Breast epithelium (tissue), 4 donors: ENCODE measurements at regions not wholly inside any gene's neighbourhood (a gene's known extent, or its start where the extent isn't known, plus 50 kb on each side); places are given as distances from the start of the nearest gene placed in this dataset.

Experiments used
- DNase-seq, 2 donors: peaks; one replicate each; pipeline ENCODE4 v3.0.0-alpha.2; 2019; ENCODE audit warnings: low spot score in 2 of 2
- H3K27ac ChIP-seq, 2 donors: fragments of 200-600 bp; sonication (generic) in 1 of 2; one replicate each; pipeline ENCODE4 v1.5.1; 2016 to 2019; ENCODE audit warnings: mild to moderate bottlenecking in 1 of 2
- H3K27me3 ChIP-seq, 2 donors: fragments of 200-600 bp; sonication (generic) in 1 of 2; one replicate each; pipeline versions ENCODE4 v1.5.1 to v1.6.0; 2017 to 2019; ENCODE audit warnings: control low read depth in 1 of 2, mild to moderate bottlenecking in 1 of 2
- H3K36me3 ChIP-seq: fragments of 200-600 bp; one replicate; pipeline ENCODE4 v1.5.1; 2019
- H3K4me1 ChIP-seq, 2 donors: fragments of 200-600 bp; sonication (generic); one replicate each; pipeline ENCODE4 v1.5.1; 2016 to 2019; ENCODE audit warnings: control low read depth in 1 of 2
- H3K4me3 ChIP-seq, 3 donors: fragments of 200-600 bp; sonication (generic); 1 replicate in 2 of 3; 2 replicates in 1 of 3; pipeline ENCODE4 v1.5.1; 2016 to 2019; ENCODE audit warnings: mild to moderate bottlenecking in 3 of 3, moderate library complexity in 2 of 3
- H3K9me3 ChIP-seq, 2 donors: fragments of 200-600 bp; sonication (generic) in 1 of 2; one replicate each; pipeline ENCODE4 v1.5.1; 2016 to 2019; ENCODE audit warnings: control low read depth in 1 of 2
- POLR2A ChIP-seq: fragments of 450-650 bp; IDR thresholded peaks from one replicate; pipeline ENCODE4 v1.6.1; 2016; ENCODE audit warnings: antibody characterized with exemption, mild to moderate bottlenecking, moderate library complexity
- POLR2AphosphoS5 ChIP-seq, 3 donors: sonication (generic); formaldehyde crosslinking; IDR thresholded peaks; one replicate each; pipeline ENCODE4 v1.6.1; 2017; ENCODE audit warnings: antibody characterized with exemption in 3 of 3
- intact Hi-C: fragments of 100-400 bp; cut with DNase I; formaldehyde crosslinking; loops from one replicate; pipeline ENCODE4 v1.15.1; 2023; ENCODE audit warnings: low total_unique reads
- TF ChIP-seq, protein P1 (sequence below), 3 donors: fragments of 450-650 bp; IDR thresholded peaks; one replicate each; pipeline ENCODE4 v1.5.1; 2016 to 2017; ENCODE audit warnings: antibody characterized with exemption in 3 of 3, mild to moderate bottlenecking in 3 of 3, moderate library complexity in 3 of 3

GRCh38 chrX:40467454-40467853, 113.3 kb upstream of the ATP6AP2 start:
- H3K4me1 ChIP-seq, result peaks cover 0 to 4% of the 10 kb centered on the region in 2 donors
- H3K9me3 ChIP-seq, result no peaks in the 10 kb centered on the region
- H3K27me3 ChIP-seq, result peaks cover 0 to 43% of the 10 kb centered on the region in 2 donors
- DNase-seq, result no peak
- no peak overlapping the region for H3K4me3 ChIP-seq
- TF ChIP-seq, protein P1, sequence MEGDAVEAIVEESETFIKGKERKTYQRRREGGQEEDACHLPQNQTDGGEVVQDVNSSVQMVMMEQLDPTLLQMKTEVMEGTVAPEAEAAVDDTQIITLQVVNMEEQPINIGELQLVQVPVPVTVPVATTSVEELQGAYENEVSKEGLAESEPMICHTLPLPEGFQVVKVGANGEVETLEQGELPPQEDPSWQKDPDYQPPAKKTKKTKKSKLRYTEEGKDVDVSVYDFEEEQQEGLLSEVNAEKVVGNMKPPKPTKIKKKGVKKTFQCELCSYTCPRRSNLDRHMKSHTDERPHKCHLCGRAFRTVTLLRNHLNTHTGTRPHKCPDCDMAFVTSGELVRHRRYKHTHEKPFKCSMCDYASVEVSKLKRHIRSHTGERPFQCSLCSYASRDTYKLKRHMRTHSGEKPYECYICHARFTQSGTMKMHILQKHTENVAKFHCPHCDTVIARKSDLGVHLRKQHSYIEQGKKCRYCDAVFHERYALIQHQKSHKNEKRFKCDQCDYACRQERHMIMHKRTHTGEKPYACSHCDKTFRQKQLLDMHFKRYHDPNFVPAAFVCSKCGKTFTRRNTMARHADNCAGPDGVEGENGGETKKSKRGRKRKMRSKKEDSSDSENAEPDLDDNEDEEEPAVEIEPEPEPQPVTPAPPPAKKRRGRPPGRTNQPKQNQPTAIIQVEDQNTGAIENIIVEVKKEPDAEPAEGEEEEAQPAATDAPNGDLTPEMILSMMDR (IDR thresholded peaks at IDR 0.05), result no peak
- no peak for TF ChIP-seq POLR2A
- no peak for TF ChIP-seq POLR2AphosphoS5 (IDR thresholded peaks at IDR 0.05)
- H3K27ac ChIP-seq, result peak overlapping the region in 1 of 2 donors; percentile 73
- no peaks in the 10 kb centered on the region for H3K36me3 ChIP-seq
- intact Hi-C loops, result no loop called here

DNA sequence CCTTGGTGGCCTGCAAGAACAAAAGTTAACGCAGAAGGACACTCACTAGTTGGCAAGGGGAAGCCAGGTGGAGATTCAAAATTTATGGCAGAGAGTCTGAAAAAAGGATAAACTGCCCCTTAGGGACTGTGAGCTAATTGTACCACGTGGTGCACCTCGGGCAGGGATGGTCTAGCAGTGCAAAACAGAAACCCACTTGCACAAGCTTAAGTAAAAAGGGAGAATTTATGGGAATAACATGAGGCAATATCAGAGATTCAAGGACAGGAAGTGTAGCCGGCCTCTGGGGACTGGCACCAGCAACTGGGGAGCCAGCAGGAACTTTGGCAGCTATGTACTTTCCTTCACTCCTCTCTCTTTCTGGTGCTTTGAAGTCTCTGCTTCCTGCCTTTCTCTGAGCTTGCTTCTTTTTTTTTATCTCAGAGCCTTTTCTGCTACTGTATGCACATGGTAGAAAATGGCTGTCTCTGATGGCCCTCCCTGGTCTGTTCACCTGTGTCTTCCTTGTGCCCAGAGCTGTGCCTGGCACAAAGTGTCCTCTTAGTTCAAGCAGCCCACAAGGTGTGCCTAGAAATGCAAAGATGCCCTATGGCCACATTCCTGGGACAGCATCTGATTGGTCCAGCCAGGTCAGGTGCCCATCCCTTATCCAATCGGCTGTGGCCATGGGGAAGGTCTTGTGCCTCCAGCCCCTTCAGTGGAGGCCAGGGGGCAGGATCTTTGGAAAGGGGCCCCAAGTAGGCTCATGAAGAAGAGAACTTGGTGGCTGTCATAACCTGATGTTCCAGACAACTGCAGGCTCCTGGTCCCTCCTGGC, 114.8 kb upstream of the ATP6AP2 start:
- Histone ChIP-seq H3K36me3 (no peaks in the 10 kb centered on the region), H3K27me3 (peaks cover 0 to 46% of the 10 kb centered on the region in 2 donors), H3K4me3 (no peak overlapping the region), H3K27ac (peak overlapping the region in 1 of 2 donors; percentile 66), H3K4me1 (peaks cover 0 to 4% of the 10 kb centered on the region in 2 donors), H3K9me3 (no peaks in the 10 kb centered on the region)
- TF ChIP-seq POLR2AphosphoS5 (IDR thresholded peaks at IDR 0.05), result no peak
- TF ChIP-seq, protein P1 (IDR thresholded peaks at IDR 0.05), result no peak
- no peak for TF ChIP-seq POLR2A
- no peak for DNase-seq
- intact Hi-C loops, result no loop called here

- Histone ChIP-seq H3K36me3 (no peaks in the 10 kb centered on the region), H3K27me3 (peaks cover 0 to 54% of the 10 kb centered on the region in 2 donors), H3K27ac (no peak overlapping the region), H3K4me3 (no peak overlapping the region), H3K9me3 (peaks cover 0 to 5% of the 10 kb centered on the region in 2 donors), H3K4me1 (no peaks in the 10 kb centered on the region)
- intact Hi-C loops, result no loop called here
- TF ChIP-seq, protein P1 (IDR thresholded peaks at IDR 0.05), result no peak
- TF ChIP-seq POLR2A (no peak), POLR2AphosphoS5 (IDR thresholded peaks at IDR 0.05) (no peak)
- no peak for DNase-seq
Measured at GRCh38 chrX:40462795-40463194, 118.0 kb upstream of the ATP6AP2 start.

DNA sequence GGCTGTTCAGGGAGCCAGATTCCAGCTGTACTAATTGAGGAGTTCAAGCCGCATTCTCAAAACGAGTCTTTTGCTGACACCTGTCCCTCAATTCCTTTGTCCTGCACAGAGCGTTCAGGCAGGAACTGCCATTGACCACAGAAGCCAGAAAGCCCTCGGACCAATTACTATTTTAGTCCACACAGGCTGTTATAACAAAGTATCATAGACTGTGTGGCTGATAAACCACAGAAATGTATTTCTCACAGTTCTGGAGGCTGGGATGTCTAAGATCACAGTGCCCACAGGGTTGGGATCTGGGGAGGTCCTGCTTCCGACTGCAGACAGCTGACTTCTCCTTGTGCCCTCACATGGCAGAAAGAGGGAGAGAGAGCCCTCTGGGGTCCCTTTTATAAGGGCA, 119.8 kb upstream of the ATP6AP2 start:
- Histone ChIP-seq H3K9me3 (peaks cover 0 to 7% of the 10 kb centered on the region in 2 donors), H3K4me3 (no peak overlapping the region), H3K27ac (no peak overlapping the region), H3K27me3 (peaks cover 0 to 59% of the 10 kb centered on the region in 2 donors), H3K4me1 (no peaks in the 10 kb centered on the region), H3K36me3 (no peaks in the 10 kb centered on the region)
- TF ChIP-seq, protein P1 (IDR thresholded peaks at IDR 0.05), result no peak
- TF ChIP-seq POLR2AphosphoS5 (IDR thresholded peaks at IDR 0.05) (no peak), POLR2A (no peak)
- intact Hi-C loops, result no loop called here
- no peak for DNase-seq

- Histone ChIP-seq H3K4me3 (no peak overlapping the region), H3K27ac (no peak overlapping the region), H3K27me3 (peaks cover 0 to 56% of the 10 kb centered on the region in 2 donors), H3K36me3 (no peaks in the 10 kb centered on the region), H3K9me3 (peaks cover 0 to 7% of the 10 kb centered on the region in 2 donors), H3K4me1 (no peaks in the 10 kb centered on the region)
- intact Hi-C loops, result no loop called here
- TF ChIP-seq, protein P1 (IDR thresholded peaks at IDR 0.05), result no peak
- no peak for DNase-seq
Measured at GRCh38 chrX:40459571-40460158, 121.1 kb upstream of the ATP6AP2 start.
